ENCODE measurements at regions not wholly inside any gene's neighbourhood (a gene's known extent, or its start where the extent isn't known, plus 50 kb on each side); places are given as distances from the start of the nearest gene placed in this dataset.
"Not testable (repeated sequence)": the region's sequence is repeated elsewhere in the genome, so short reads cannot be mapped to it uniquely, and the experiment has no call there.

GRCh38 chr14:40074169-40074568 lies 641.9 kb upstream of the FBXO33 start:
- Mint-ChIP-seq H3K9me3 (no peaks in the 10 kb centered on the region), H3K36me3 (ENCODE audit: low read depth) (no peaks in the 10 kb centered on the region), H3K27ac (no peak overlapping the region), H3K27me3 (no peaks in the 10 kb centered on the region), H3K4me1 (ENCODE audit: low read depth) (no peaks in the 10 kb centered on the region), H3K4me3 (no peak overlapping the region)

GRCh38 chr14:40072175-40072574 lies 639.9 kb upstream of the FBXO33 start:
- no peak overlapping the region for H3K27ac Mint-ChIP-seq
- no peaks in the 10 kb centered on the region for H3K9me3 Mint-ChIP-seq
- no peaks in the 10 kb centered on the region for H3K27me3 Mint-ChIP-seq
- H3K4me1 Mint-ChIP-seq (ENCODE audit: low read depth): no peaks in the 10 kb centered on the region
- no peak overlapping the region for H3K4me3 Mint-ChIP-seq
- H3K36me3 Mint-ChIP-seq (ENCODE audit: low read depth): no peaks in the 10 kb centered on the region

DNA sequence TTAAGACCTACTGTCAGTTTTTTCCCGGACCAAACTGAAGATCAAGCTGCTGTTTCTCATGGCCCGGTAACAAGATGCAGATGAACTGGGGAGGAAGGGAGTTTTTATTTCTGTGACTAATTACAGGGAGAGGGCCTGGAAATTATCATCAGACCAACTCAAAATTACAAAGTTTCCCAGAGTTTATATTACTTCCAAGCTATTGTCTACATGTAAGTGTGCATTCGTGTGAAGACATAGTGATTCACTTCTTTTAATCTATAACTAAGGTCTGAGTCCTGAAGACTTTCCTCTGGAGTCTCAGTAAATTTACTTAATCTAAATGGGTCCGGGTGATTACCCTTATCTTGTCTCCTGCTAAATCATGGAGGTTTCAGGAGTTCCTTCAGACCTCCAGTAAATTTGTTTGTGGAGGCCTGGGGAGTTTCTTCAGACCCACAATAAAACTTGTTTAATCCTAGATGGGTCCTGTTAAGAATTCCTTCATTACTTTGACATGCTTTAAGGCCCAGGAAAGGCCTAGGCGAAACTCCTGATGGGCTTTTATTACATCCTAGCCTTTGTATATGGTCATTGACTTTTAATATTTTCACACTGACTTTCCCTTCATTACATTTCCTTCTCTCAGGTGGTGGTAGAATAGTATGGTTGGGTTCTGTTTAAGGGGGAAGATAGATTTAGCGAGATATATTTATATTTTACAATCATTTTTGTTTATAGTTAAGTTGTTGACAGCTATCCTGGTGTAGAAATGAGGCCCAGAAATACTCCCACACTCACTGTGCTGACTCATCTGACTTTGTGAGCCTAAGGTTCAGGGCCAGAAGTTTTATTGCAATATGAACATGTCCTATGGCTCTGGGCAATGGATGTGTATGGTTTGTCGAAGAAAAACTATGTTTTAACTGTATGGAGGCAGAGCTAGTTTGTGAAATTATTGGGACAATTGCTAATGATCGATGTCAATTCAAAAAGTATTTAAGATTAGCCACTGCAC lies 627.0 kb upstream of the FBXO33 start:
- no peaks in the 10 kb centered on the region for H3K27me3 Mint-ChIP-seq
- H3K4me1 Mint-ChIP-seq (ENCODE audit: low read depth): no peaks in the 10 kb centered on the region
- H3K4me3 Mint-ChIP-seq: no peak overlapping the region
- H3K27ac Mint-ChIP-seq: no peak overlapping the region
- no peaks in the 10 kb centered on the region for H3K36me3 Mint-ChIP-seq (ENCODE audit: low read depth)
- peaks cover 10% of the 10 kb centered on the region for H3K9me3 Mint-ChIP-seq

GRCh38 chr14:40053416-40053815 lies 621.2 kb upstream of the FBXO33 start:
- Mint-ChIP-seq H3K9me3 (no peaks in the 10 kb centered on the region), H3K4me3 (no peak overlapping the region), H3K4me1 (ENCODE audit: low read depth) (no peaks in the 10 kb centered on the region), H3K27me3 (no peaks in the 10 kb centered on the region), H3K36me3 (ENCODE audit: low read depth) (no peaks in the 10 kb centered on the region), H3K27ac (no peak overlapping the region)

GRCh38 chr14:40028991-40029390 lies 596.8 kb upstream of the FBXO33 start:
- H3K36me3 Mint-ChIP-seq (ENCODE audit: low read depth): no peaks in the 10 kb centered on the region
- no peak overlapping the region for H3K4me3 Mint-ChIP-seq
- no peak overlapping the region for H3K27ac Mint-ChIP-seq
- H3K27me3 Mint-ChIP-seq: no peaks in the 10 kb centered on the region
- no peaks in the 10 kb centered on the region for H3K4me1 Mint-ChIP-seq (ENCODE audit: low read depth)
- no peaks in the 10 kb centered on the region for H3K9me3 Mint-ChIP-seq

DNA sequence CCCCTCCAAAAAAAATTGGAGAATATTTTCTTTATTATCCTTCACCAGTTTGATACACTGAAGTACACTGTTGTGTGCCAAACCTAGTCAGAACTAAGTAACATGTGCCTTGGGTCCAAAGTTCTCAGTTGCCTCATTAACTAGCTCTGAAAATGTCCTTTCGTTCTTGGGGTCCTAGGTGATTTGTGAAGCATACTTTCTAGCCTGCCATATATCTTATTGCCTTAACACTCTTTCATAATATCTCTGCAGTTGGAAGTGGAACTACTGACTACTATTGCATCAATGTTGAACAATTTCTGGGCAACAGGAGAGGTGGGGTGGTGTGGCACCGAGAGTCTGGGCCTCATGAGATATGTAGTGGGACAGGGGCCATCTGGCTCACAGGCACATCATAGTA lies 592.9 kb upstream of the FBXO33 start:
- no peaks in the 10 kb centered on the region for H3K36me3 Mint-ChIP-seq (ENCODE audit: low read depth)
- H3K27me3 Mint-ChIP-seq: no peaks in the 10 kb centered on the region
- H3K9me3 Mint-ChIP-seq: peaks cover 5% of the 10 kb centered on the region
- no peaks in the 10 kb centered on the region for H3K4me1 Mint-ChIP-seq (ENCODE audit: low read depth)
- H3K27ac Mint-ChIP-seq: no peak overlapping the region
- H3K4me3 Mint-ChIP-seq: no peak overlapping the region

GRCh38 chr14:40010961-40011360 lies 578.7 kb upstream of the FBXO33 start:
- H3K36me3 Mint-ChIP-seq (ENCODE audit: low read depth): no peaks in the 10 kb centered on the region
- no peaks in the 10 kb centered on the region for H3K4me1 Mint-ChIP-seq (ENCODE audit: low read depth)
- no peak overlapping the region for H3K4me3 Mint-ChIP-seq
- H3K9me3 Mint-ChIP-seq: peaks cover 8% of the 10 kb centered on the region
- H3K27ac Mint-ChIP-seq: no peak overlapping the region
- H3K27me3 Mint-ChIP-seq: no peaks in the 10 kb centered on the region

DNA sequence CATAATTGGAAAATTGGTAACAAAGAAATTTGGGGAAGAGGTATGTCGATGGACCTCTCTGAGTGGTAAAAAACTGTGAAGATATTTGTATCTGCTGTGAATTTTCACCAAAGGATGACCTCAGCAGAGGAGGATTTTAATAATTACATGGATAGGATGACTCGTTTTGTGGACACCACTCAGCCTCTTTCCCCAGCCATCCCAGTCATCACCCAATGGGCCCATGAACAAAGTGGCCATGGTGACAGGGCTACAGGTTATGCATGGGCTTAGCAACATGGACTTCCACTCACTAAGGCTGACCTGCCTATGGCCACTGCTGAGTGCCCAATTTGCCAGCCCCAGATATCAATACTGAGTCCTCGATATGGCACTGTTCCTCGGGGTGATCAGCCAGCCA lies 577.5 kb upstream of the FBXO33 start:
- H3K27ac Mint-ChIP-seq: no peak overlapping the region
- H3K27me3 Mint-ChIP-seq: no peaks in the 10 kb centered on the region
- H3K36me3 Mint-ChIP-seq (ENCODE audit: low read depth): no peaks in the 10 kb centered on the region
- H3K9me3 Mint-ChIP-seq: peaks cover 8% of the 10 kb centered on the region
- no peaks in the 10 kb centered on the region for H3K4me1 Mint-ChIP-seq (ENCODE audit: low read depth)
- no peak overlapping the region for H3K4me3 Mint-ChIP-seq

DNA sequence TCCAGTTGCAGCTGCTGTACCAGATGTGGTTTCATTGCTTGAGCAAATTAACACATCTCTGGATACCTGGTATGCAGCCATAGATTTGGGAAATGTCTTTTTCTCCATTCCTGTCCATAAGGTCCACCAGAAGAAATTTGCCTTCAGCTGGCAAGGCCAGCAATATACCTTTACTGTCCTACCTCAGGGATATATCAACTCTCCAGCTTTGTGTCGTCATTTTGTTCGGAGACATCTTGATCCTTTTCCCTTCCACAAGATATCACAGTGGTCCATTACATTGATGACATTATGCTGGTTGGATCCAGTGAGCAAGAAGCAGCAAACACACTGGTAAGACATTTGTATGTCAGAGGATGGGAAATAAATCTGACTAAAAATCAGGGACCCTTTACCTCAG lies 576.1 kb upstream of the FBXO33 start:
- not testable (repeated sequence) for H3K9me3 Mint-ChIP-seq; H3K27ac Mint-ChIP-seq; H3K27me3 Mint-ChIP-seq; H3K36me3 Mint-ChIP-seq (ENCODE audit: low read depth); H3K4me3 Mint-ChIP-seq; H3K4me1 Mint-ChIP-seq (ENCODE audit: low read depth)

DNA sequence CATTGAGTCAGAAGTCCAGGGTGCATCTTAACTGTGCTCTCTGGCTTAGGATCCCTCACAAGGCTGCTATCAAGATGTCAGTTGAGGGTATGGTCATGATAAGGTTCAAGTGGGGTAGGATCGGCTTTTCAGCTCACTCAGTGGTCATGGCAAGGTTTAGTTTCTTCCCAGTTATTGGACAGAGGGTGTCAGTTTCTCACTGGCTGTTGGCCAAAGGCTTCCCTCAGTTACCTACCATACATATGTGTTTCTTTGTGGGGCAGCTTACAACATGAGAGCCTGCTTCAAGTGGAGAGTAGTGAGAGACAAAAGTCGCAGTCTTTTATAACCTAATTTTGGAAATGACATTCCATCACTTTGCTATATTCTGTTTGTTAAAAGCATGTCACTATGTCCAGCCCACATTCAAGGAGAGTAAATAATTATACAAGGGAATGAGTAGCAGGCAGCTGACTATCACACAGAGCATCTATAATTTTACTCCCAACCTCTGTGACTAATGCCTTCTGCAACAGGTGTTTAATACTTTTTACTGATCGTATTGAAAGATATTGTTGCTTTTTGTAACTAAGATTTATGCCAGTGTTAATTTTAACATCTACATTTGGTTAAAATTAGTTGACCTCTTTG lies 572.8 kb upstream of the FBXO33 start:
- Mint-ChIP-seq H3K36me3 (ENCODE audit: low read depth) (no peaks in the 10 kb centered on the region), H3K27me3 (no peaks in the 10 kb centered on the region), H3K4me1 (ENCODE audit: low read depth) (no peaks in the 10 kb centered on the region), H3K9me3 (no peaks in the 10 kb centered on the region), H3K27ac (no peak overlapping the region), H3K4me3 (no peak overlapping the region)

- H3K4me3 Mint-ChIP-seq: no peak overlapping the region
- H3K36me3 Mint-ChIP-seq (ENCODE audit: low read depth): no peaks in the 10 kb centered on the region
- no peaks in the 10 kb centered on the region for H3K27me3 Mint-ChIP-seq
- no peaks in the 10 kb centered on the region for H3K4me1 Mint-ChIP-seq (ENCODE audit: low read depth)
- H3K27ac Mint-ChIP-seq: no peak overlapping the region
- H3K9me3 Mint-ChIP-seq: no peaks in the 10 kb centered on the region
Observed at GRCh38 chr14:40003773-40004172, 571.5 kb upstream of the FBXO33 start.

- Mint-ChIP-seq H3K27me3 (no peaks in the 10 kb centered on the region), H3K9me3 (no peaks in the 10 kb centered on the region), H3K27ac (no peak overlapping the region), H3K4me3 (no peak overlapping the region), H3K4me1 (ENCODE audit: low read depth) (no peaks in the 10 kb centered on the region), H3K36me3 (ENCODE audit: low read depth) (no peaks in the 10 kb centered on the region)
Observed at GRCh38 chr14:39998854-39999253, 566.6 kb upstream of the FBXO33 start.

DNA sequence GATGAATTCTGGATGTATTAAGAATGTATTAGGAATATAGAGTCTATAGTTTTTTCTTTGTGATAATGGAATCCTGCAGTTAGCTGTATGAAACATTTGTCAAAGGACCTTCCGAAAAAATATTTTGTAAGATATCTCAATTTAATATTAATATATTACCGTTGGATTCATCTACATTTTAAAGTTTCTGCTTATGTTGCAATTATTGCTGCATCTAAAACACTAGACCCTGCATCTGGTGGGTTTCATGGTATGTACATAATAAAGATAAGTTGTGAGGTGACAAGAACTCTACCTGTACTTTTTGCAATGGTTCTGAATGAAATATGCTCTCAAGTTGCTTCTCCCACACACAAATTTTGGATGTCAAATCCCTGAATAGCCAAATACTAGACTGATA lies 565.9 kb upstream of the FBXO33 start:
- H3K9me3 Mint-ChIP-seq: no peaks in the 10 kb centered on the region
- H3K4me1 Mint-ChIP-seq (ENCODE audit: low read depth): no peaks in the 10 kb centered on the region
- no peak overlapping the region for H3K4me3 Mint-ChIP-seq
- H3K27ac Mint-ChIP-seq: no peak overlapping the region
- no peaks in the 10 kb centered on the region for H3K27me3 Mint-ChIP-seq
- no peaks in the 10 kb centered on the region for H3K36me3 Mint-ChIP-seq (ENCODE audit: low read depth)

- H3K9me3 Mint-ChIP-seq: no peaks in the 10 kb centered on the region
- H3K4me3 Mint-ChIP-seq: no peak overlapping the region
- no peaks in the 10 kb centered on the region for H3K36me3 Mint-ChIP-seq (ENCODE audit: low read depth)
- H3K4me1 Mint-ChIP-seq (ENCODE audit: low read depth): no peaks in the 10 kb centered on the region
- no peaks in the 10 kb centered on the region for H3K27me3 Mint-ChIP-seq
- no peak overlapping the region for H3K27ac Mint-ChIP-seq
Observed at GRCh38 chr14:39991041-39991440, 558.8 kb upstream of the FBXO33 start.

DNA sequence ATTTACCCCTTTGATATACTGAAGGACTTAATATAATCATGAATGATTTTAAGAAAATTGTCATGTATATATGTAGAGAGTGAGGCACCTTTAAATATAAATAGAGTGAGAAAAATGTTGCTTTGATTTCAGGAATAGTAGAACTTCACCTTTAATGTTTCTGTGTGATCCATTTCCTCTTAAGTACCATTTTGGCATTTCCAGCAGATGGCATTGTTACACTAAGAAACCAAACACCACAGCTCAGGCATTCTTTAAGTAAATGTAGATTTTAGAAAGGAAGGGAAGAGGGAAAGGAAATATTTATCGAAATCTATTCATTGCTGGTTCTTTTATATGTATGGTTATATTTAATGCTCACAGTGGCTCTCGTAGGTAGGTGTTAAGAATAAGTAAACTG lies 556.7 kb upstream of the FBXO33 start:
- Mint-ChIP-seq H3K9me3 (no peaks in the 10 kb centered on the region), H3K36me3 (ENCODE audit: low read depth) (no peaks in the 10 kb centered on the region), H3K4me3 (no peak overlapping the region), H3K4me1 (ENCODE audit: low read depth) (no peaks in the 10 kb centered on the region), H3K27me3 (no peaks in the 10 kb centered on the region), H3K27ac (no peak overlapping the region)
